ENCODE measurements at regions not wholly inside any gene's neighbourhood (a gene's known extent, or its start where the extent isn't known, plus 50 kb on each side); places are given as distances from the start of the nearest gene placed in this dataset.

DNA sequence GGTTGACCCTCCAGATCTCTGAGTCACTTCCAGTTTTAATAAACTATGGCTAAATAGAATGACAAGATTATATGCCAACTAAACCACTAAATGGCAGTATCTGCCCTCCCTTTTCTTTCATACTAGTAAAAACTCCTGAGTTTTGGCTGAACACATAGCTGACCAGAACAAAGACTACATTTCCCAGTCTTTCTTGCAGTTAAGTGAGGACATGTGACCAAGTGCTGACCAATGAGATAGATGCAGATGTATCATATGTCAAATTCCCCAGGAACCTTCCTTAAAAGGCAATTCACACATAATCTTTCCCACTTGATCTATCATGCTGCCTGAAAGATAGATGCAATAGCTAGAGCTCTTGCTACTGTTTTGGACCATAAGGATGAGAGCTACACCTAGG lies 191.3 kb downstream of the SHOX2 start:
- Histone ChIP-seq H3K4me3 (no peak overlapping the region), H3K27ac (no peak overlapping the region), H3K9me3 (no peaks in the 10 kb centered on the region), H3K4me1 (ENCODE audit: insufficient read depth) (no peaks in the 10 kb centered on the region), H3K27me3 (no peaks in the 10 kb centered on the region), H3K36me3 (no peaks in the 10 kb centered on the region)
- intact Hi-C loops (cut with DNase I): no loop called here
- TF ChIP-seq, protein P1, sequence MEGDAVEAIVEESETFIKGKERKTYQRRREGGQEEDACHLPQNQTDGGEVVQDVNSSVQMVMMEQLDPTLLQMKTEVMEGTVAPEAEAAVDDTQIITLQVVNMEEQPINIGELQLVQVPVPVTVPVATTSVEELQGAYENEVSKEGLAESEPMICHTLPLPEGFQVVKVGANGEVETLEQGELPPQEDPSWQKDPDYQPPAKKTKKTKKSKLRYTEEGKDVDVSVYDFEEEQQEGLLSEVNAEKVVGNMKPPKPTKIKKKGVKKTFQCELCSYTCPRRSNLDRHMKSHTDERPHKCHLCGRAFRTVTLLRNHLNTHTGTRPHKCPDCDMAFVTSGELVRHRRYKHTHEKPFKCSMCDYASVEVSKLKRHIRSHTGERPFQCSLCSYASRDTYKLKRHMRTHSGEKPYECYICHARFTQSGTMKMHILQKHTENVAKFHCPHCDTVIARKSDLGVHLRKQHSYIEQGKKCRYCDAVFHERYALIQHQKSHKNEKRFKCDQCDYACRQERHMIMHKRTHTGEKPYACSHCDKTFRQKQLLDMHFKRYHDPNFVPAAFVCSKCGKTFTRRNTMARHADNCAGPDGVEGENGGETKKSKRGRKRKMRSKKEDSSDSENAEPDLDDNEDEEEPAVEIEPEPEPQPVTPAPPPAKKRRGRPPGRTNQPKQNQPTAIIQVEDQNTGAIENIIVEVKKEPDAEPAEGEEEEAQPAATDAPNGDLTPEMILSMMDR (IDR thresholded peaks at IDR 0.05): no peak
- TF ChIP-seq POLR2A (IDR thresholded peaks at IDR 0.05) (no peak), EP300 (IDR thresholded peaks at IDR 0.05) (no peak)
- no peak for DNase-seq

DNA sequence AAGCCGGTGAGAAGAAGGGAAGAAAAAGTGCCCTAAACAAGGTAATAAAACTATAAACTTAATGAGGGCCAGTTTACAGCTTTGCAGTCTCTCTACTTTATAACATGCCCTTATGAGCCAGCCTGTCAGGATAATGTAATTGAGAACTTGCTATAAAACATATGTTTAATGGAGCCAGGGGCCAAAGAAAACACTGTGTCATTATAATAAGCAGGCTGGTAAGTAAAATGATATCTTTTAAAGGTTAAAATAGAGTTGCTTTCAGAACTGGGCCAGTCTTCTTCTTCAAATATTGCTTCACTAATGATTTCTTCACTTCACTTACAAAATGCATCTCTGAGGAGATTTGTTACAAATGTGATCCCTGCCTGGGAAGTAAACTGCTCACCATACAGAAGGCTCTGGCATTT lies 192.5 kb downstream of the SHOX2 start:
- H3K36me3 ChIP-seq: no peaks in the 10 kb centered on the region
- intact Hi-C loops (cut with DNase I): no loop called here
- WGBS, 3 donors: 29 to 52% (median 33%) methylated on average over 1 of the region's 1 CpG
- no peaks in the 10 kb centered on the region for H3K27me3 ChIP-seq
- no peak overlapping the region for H3K4me3 ChIP-seq
- DNase-seq: no peak
- H3K9me3 ChIP-seq: no peaks in the 10 kb centered on the region
- no peak overlapping the region for H3K27ac ChIP-seq
- H3K4me1 ChIP-seq (ENCODE audit: insufficient read depth): no peaks in the 10 kb centered on the region
- TF ChIP-seq, protein P1 (IDR thresholded peaks at IDR 0.05): no peak
- TF ChIP-seq EP300 (IDR thresholded peaks at IDR 0.05): no peak
- no peak for TF ChIP-seq POLR2A (IDR thresholded peaks at IDR 0.05)

DNA sequence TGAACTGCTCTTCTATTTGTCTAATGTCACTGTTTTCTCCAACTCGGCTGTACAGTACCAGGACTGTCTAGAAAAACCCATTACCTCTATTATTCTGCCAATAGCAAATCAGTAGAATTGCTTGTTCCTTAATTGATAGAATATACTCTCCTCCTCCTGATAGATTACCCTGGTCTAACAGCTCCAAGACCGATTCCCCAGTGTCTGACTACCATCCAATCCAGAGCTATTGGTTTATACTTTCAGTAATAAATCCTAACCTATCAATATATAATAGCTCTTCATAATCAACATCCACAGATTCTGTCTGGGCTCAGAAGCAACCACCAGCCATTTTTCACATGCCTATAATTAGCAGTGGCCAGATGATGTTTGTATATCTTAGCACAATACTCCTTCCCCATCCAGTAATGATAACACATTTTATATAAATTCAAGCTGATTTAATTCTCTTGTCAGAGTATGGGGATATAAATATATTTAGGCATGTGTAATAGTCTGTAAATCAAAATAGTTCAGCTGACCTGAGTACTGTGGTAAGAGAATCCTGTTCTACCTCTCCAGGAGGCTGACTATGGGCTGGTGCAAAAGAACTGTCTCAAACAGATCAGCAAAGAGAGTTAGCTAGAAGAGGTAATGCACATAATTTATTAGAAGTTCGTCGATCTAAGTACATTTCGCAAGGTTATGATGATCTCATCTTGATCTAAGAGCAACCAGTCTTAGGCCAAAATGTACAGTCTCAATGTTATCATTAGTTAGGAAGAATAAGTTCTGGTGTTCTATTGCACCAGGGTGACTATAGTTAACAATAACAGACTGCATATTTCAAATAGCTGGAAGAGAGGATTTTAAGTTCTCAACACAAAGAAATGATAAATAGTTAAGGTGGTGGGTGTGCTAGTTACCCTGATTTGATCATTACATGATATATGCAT lies 193.4 kb downstream of the SHOX2 start:
- WGBS, 3 donors: 71 to 74% (median 74%) methylated on average over 5 of the region's 5 CpGs
- no peak for DNase-seq

DNA sequence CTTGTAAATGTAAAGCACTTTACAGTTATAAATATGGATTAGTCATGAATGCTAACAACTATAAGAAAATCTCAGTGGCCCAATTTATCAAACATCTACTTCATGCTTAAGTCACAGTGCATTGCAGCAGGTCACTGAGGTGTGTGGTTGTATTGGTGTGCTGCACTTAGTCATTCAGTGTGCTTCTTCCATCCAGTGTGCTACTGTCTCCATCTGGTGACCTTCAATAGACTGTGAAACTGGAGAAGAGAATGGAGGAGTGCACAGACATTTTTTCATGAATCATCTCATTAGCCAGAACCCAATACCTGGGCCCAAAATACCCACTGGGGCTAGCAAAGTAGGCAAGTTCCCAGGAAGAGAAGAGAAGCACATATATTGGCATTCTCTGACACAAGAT lies 199.6 kb downstream of the SHOX2 start:
- intact Hi-C loops (cut with DNase I): no loop called here
- H3K27me3 ChIP-seq: no peaks in the 10 kb centered on the region
- TF ChIP-seq, protein P1 (IDR thresholded peaks at IDR 0.05): no peak
- TF ChIP-seq POLR2A (IDR thresholded peaks at IDR 0.05) (no peak), EP300 (IDR thresholded peaks at IDR 0.05) (no peak)

More for the DNA sequence above, 193.4 kb downstream of the SHOX2 start:
- Histone ChIP-seq H3K9me3 (no peaks in the 10 kb centered on the region), H3K4me1 (ENCODE audit: insufficient read depth) (no peaks in the 10 kb centered on the region), H3K27ac (no peak overlapping the region), H3K4me3 (no peak overlapping the region), H3K27me3 (no peaks in the 10 kb centered on the region), H3K36me3 (no peaks in the 10 kb centered on the region)
- intact Hi-C loops (cut with DNase I): no loop called here
- TF ChIP-seq, protein P1 (IDR thresholded peaks at IDR 0.05): no peak

More for the DNA sequence above, 199.6 kb downstream of the SHOX2 start:
- Histone ChIP-seq H3K27ac (no peak overlapping the region), H3K4me3 (no peak overlapping the region), H3K4me1 (ENCODE audit: insufficient read depth) (no peaks in the 10 kb centered on the region), H3K36me3 (no peaks in the 10 kb centered on the region), H3K9me3 (peaks cover 0 to 2% of the 10 kb centered on the region in 2 donors)
- no peak for DNase-seq
